Fibroblast of lung (primary cell): ENCODE measurements at regions not wholly inside any gene's neighbourhood (a gene's known extent, or its start where the extent isn't known, plus 50 kb on each side); places are given as distances from the start of the nearest gene placed in this dataset.

Source experiments
- DNase-seq, 2 donors: peaks; one replicate each; pipeline versions ENCODE4 v3.0.0 to v3.0.0-alpha.2; 2010; ENCODE audit warnings: low read depth in 2 of 2
- H2AFZ ChIP-seq: 2 replicates; pipeline ENCODE4 v1.5.1; 2012; ENCODE audit warnings: low read length, control low read depth, inconsistent platforms
- H3K27ac ChIP-seq: 2 replicates; pipeline ENCODE4 v1.5.1; 2011; ENCODE audit warnings: low read length, control low read depth; ENCODE audit not compliant: insufficient read depth
- H3K27me3 ChIP-seq: 2 replicates; pipeline ENCODE4 v1.5.1; 2011; ENCODE audit warnings: mild to moderate bottlenecking, low read length; ENCODE audit not compliant: control insufficient read depth, insufficient read depth
- H3K36me3 ChIP-seq: 2 replicates; pipeline ENCODE4 v1.5.1; 2011; ENCODE audit warnings: low read length; ENCODE audit not compliant: control insufficient read depth, insufficient read depth
- H3K4me1 ChIP-seq: 2 replicates; pipeline ENCODE4 v1.5.1; 2011; ENCODE audit warnings: low read length; ENCODE audit not compliant: control insufficient read depth, insufficient read depth; ENCODE audit errors: extremely low read depth
- H3K4me2 ChIP-seq: 2 replicates; pipeline ENCODE4 v1.5.1; 2011; ENCODE audit warnings: low read length, control low read depth; ENCODE audit not compliant: insufficient read depth; ENCODE audit errors: extremely low read depth
- H3K4me3 ChIP-seq, 4 experiments: fragments of 200-600 bp in 1 of 4; sonication (generic) in 1 of 4; replicated peaks in 1 of 4; 2 replicates each; pipeline ENCODE4 v1.5.1; 2011 to 2016; ENCODE audit warnings: low read length in 4 of 4, low read depth in 3 of 4, mild to moderate bottlenecking in 3 of 4, control low read depth in 2 of 4, inconsistent platforms in 1 of 4, mixed read lengths in 1 of 4; ENCODE audit not compliant: insufficient read depth in 1 of 4; ENCODE audit errors: control extremely low read depth in 1 of 4
- H3K79me2 ChIP-seq: 2 replicates; pipeline ENCODE4 v1.5.1; 2012; ENCODE audit warnings: mild to moderate bottlenecking, low read length, inconsistent platforms; ENCODE audit not compliant: control insufficient read depth, insufficient read depth
- H3K9ac ChIP-seq: 2 replicates; pipeline ENCODE4 v1.5.1; 2011; ENCODE audit warnings: mild to moderate bottlenecking, low read length, control low read depth; ENCODE audit not compliant: insufficient read depth
- H3K9me3 ChIP-seq: 2 replicates; pipeline ENCODE4 v1.5.1; 2012; ENCODE audit warnings: low read depth, low read length; ENCODE audit not compliant: control insufficient read depth, insufficient read depth
- H4K20me1 ChIP-seq: 2 replicates; pipeline ENCODE4 v1.5.1; 2011; ENCODE audit warnings: low read length; ENCODE audit not compliant: control insufficient read depth, insufficient read depth; ENCODE audit errors: extremely low read depth
- EZH2 ChIP-seq: IDR thresholded peaks from 2 replicates; pipeline ENCODE4 v1.5.1; 2012; ENCODE audit warnings: low read length, control low read depth, mild to moderate bottlenecking; ENCODE audit errors: missing control alignments
- TF ChIP-seq, protein P1 (sequence below), 2 donors: IDR thresholded peaks in 1 of 2; conservative IDR thresholded peaks in 1 of 2; 1 replicate in 1 of 2; 2 replicates in 1 of 2; pipeline ENCODE4 v1.5.1; 2011 to 2012; ENCODE audit warnings: low read length in 2 of 2, control low read depth in 1 of 2, inconsistent platforms in 1 of 2, low read depth in 1 of 2, mild to moderate bottlenecking in 1 of 2

DNA sequence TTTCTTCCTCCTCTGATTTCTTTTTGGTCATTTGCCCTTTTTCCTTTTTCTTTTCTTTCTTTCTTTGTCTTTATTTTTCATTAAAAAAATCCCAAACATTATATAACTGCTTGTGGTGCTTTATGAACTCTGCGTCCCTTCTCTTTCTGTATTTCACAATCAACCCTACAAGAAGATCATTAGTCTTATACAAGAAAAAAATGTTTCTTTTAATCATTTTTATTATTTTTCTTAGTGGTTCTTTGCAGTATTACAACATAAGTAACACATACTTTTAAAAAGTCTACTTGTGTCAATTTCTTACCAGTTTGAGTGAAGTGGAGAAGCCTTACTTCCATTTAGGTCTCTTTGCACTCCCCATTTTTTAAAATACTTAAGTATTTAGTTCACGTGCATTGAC, 212.7 kb upstream of the SMC2 start:
- H2AFZ ChIP-seq: no peak overlapping the region
- no peaks in the 10 kb centered on the region for H3K27me3 ChIP-seq
- H3K9me3 ChIP-seq: no peaks in the 10 kb centered on the region
- no peak for TF ChIP-seq EZH2
- TF ChIP-seq, protein P1, sequence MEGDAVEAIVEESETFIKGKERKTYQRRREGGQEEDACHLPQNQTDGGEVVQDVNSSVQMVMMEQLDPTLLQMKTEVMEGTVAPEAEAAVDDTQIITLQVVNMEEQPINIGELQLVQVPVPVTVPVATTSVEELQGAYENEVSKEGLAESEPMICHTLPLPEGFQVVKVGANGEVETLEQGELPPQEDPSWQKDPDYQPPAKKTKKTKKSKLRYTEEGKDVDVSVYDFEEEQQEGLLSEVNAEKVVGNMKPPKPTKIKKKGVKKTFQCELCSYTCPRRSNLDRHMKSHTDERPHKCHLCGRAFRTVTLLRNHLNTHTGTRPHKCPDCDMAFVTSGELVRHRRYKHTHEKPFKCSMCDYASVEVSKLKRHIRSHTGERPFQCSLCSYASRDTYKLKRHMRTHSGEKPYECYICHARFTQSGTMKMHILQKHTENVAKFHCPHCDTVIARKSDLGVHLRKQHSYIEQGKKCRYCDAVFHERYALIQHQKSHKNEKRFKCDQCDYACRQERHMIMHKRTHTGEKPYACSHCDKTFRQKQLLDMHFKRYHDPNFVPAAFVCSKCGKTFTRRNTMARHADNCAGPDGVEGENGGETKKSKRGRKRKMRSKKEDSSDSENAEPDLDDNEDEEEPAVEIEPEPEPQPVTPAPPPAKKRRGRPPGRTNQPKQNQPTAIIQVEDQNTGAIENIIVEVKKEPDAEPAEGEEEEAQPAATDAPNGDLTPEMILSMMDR (conservative IDR thresholded peaks at IDR 0.05 in 1 of 2, IDR thresholded peaks at IDR 0.05 in 1 of 2; ENCODE audit: low read depth in 1 of 2, low read length in 2 of 2): no peak
- H3K27ac ChIP-seq: no peak overlapping the region
- H3K4me3 ChIP-seq: no peak overlapping the region
- H3K4me1 ChIP-seq: no peaks in the 10 kb centered on the region
- no peak overlapping the region for H3K9ac ChIP-seq
- no peaks in the 10 kb centered on the region for H4K20me1 ChIP-seq
- DNase-seq: no peak
- no peak overlapping the region for H3K4me2 ChIP-seq
- H3K36me3 ChIP-seq: no peaks in the 10 kb centered on the region
- no peaks in the 10 kb centered on the region for H3K79me2 ChIP-seq

DNA sequence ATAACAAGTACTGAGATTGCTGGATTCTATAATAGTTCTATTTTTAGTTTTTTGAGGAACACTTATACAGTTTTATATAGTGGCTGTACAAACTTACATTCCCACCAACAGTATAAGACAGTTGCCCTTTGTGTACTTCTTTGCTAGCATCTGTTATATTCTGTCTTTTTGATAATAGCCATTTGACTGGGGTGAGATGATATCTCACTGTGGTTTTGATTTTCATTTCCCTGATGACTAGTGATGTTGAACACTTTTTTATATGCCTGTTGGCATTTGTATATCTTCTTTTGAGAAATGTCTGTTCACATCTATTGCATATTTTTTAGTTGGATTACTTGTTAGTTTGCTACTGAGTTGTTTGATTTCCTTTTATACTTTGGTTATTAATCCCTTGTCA, 204.1 kb upstream of the SMC2 start:
- Histone ChIP-seq H3K4me3 (no peak overlapping the region), H3K4me2 (no peak overlapping the region), H3K9ac (no peak overlapping the region), H3K36me3 (no peaks in the 10 kb centered on the region), H2AFZ (no peak overlapping the region), H3K79me2 (no peaks in the 10 kb centered on the region), H3K27me3 (no peaks in the 10 kb centered on the region), H3K4me1 (no peaks in the 10 kb centered on the region), H4K20me1 (no peaks in the 10 kb centered on the region), H3K27ac (no peak overlapping the region), H3K9me3 (no peaks in the 10 kb centered on the region)
- no peak for TF ChIP-seq EZH2
- TF ChIP-seq, protein P1 (conservative IDR thresholded peaks at IDR 0.05 in 1 of 2, IDR thresholded peaks at IDR 0.05 in 1 of 2; ENCODE audit: low read depth in 1 of 2, low read length in 2 of 2): no peak
- DNase-seq: no peak

DNA sequence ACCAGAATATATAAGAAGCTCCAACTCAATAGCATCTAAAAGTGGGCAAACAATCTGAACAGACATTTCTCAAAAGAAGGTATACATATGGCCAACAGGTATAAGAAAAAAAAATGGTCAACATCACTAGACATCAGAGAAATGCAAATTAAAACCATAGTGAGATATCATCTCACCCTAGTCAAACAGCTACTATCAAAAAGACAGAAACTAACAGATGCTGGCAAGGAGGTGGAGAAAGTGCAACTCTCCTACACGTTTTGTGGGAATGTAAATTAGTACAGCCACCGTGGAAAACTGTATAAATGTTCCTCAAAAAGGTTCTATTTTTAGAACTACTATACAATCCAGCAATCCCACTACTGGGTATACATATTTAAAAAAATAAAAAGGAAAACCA, 199.9 kb upstream of the SMC2 start:
- Histone ChIP-seq H3K9ac (no peak overlapping the region), H4K20me1 (no peaks in the 10 kb centered on the region), H3K27ac (no peak overlapping the region), H2AFZ (no peak overlapping the region), H3K9me3 (no peaks in the 10 kb centered on the region), H3K27me3 (no peaks in the 10 kb centered on the region), H3K79me2 (no peaks in the 10 kb centered on the region), H3K4me3 (no peak overlapping the region), H3K4me2 (no peak overlapping the region), H3K4me1 (no peaks in the 10 kb centered on the region), H3K36me3 (no peaks in the 10 kb centered on the region)
- no peak for DNase-seq
- no peak for TF ChIP-seq EZH2
- TF ChIP-seq, protein P1 (conservative IDR thresholded peaks at IDR 0.05 in 1 of 2, IDR thresholded peaks at IDR 0.05 in 1 of 2; ENCODE audit: low read depth in 1 of 2, low read length in 2 of 2): no peak
